ENCODE measurements at regions not wholly inside any gene's neighbourhood (a gene's known extent, or its start where the extent isn't known, plus 50 kb on each side); places are given as distances from the start of the nearest gene placed in this dataset.
"Not testable (repeated sequence)": the region's sequence is repeated elsewhere in the genome, so short reads cannot be mapped to it uniquely, and the experiment has no call there.

- not testable (repeated sequence) for DNase-seq
Observed at GRCh38 chr6:134632982-134633940, 315.3 kb upstream of the SGK1 start.

GRCh38 chr6:134632024-134632423 lies 314.1 kb upstream of the SGK1 start:
- no peak for DNase-seq

- no peak for DNase-seq
Observed at GRCh38 chr6:134631398-134631924, 313.5 kb upstream of the SGK1 start.

GRCh38 chr6:134630508-134631121 lies 312.7 kb upstream of the SGK1 start:
- DNase-seq, result peak; percentile 43 to 53

- no peak for DNase-seq
Observed at GRCh38 chr6:134628154-134628553, 310.2 kb upstream of the SGK1 start.

- no peak for DNase-seq
Observed at GRCh38 chr6:134627707-134628106, 309.8 kb upstream of the SGK1 start.

- DNase-seq, result no peak
Observed at GRCh38 chr6:134626589-134626988, 308.7 kb upstream of the SGK1 start.

- no peak for DNase-seq
Observed at GRCh38 chr6:134626086-134626485, 308.2 kb upstream of the SGK1 start.

GRCh38 chr6:134624781-134625180 lies 306.9 kb upstream of the SGK1 start:
- no peak for DNase-seq

GRCh38 chr6:134623401-134623800 lies 305.5 kb upstream of the SGK1 start:
- DNase-seq, result no peak

GRCh38 chr6:134622382-134623173 lies 304.7 kb upstream of the SGK1 start:
- no peak for DNase-seq

- DNase-seq, result no peak
Observed at GRCh38 chr6:134621858-134622257, 303.9 kb upstream of the SGK1 start.

GRCh38 chr6:134619789-134620188 lies 301.9 kb upstream of the SGK1 start:
- DNase-seq, result no peak

GRCh38 chr6:134619077-134619476 lies 301.2 kb upstream of the SGK1 start:
- no peak for DNase-seq

GRCh38 chr6:134614606-134615485 lies 296.9 kb upstream of the SGK1 start:
- DNase-seq, result no peak

GRCh38 chr6:134612128-134612527 lies 294.2 kb upstream of the SGK1 start:
- DNase-seq, result not testable (repeated sequence)

- no peak for DNase-seq
Observed at GRCh38 chr6:134610411-134610810, 292.5 kb upstream of the SGK1 start.

GRCh38 chr6:134609716-134610261 lies 291.9 kb upstream of the SGK1 start:
- DNase-seq, result no peak

- DNase-seq, result no peak
Observed at GRCh38 chr6:134607411-134607810, 289.5 kb upstream of the SGK1 start.

- DNase-seq, result no peak
Observed at GRCh38 chr6:134605034-134605433, 287.1 kb upstream of the SGK1 start.

- no peak for DNase-seq
Observed at GRCh38 chr6:134604014-134604676, 286.2 kb upstream of the SGK1 start.

Measured in hippocampal formation (tissue), 2 donors.